ENCODE measurements at regions not wholly inside any gene's neighbourhood (a gene's known extent, or its start where the extent isn't known, plus 50 kb on each side); places are given as distances from the start of the nearest gene placed in this dataset.

GRCh38 chr2:128783193-128783671 lies 464.6 kb upstream of the HS6ST1 start:
- no peak for TF ChIP-seq CTCF (IDR thresholded peaks at IDR 0.05; ENCODE audit: low read depth, low read length, poor library complexity, severe bottlenecking)
- no peak for TF ChIP-seq EZH2phosphoT487 (IDR thresholded peaks at IDR 0.05; ENCODE audit: borderline replicate concordance, low read length)

Measured in DOHH2 (cell line).